KMS-11 (cell line): ENCODE measurements at regions not wholly inside any gene's neighbourhood (a gene's known extent, or its start where the extent isn't known, plus 50 kb on each side); places are given as distances from the start of the nearest gene placed in this dataset.

Source experiments
- H2AFZ ChIP-seq: fragments of 200-600 bp; sonication (generic); 2 replicates; pipeline ENCODE4 v1.6.1; 2016; ENCODE audit warnings: antibody characterized with exemption, mixed run types, low read depth
- H3K27ac ChIP-seq: fragments of 200-600 bp; sonication (generic); 2 replicates; pipeline ENCODE4 v1.6.1; 2016; ENCODE audit warnings: mild to moderate bottlenecking, mixed run types
- H3K27me3 ChIP-seq: fragments of 200-600 bp; sonication (generic); 2 replicates; pipeline ENCODE4 v1.6.1; 2017; ENCODE audit warnings: mild to moderate bottlenecking, low read depth, mixed run types, moderate library complexity; ENCODE audit not compliant: insufficient read depth
- H3K36me3 ChIP-seq: fragments of 200-600 bp; sonication (generic); 2 replicates; pipeline ENCODE4 v1.6.1; 2017; ENCODE audit warnings: mild to moderate bottlenecking, mixed run types; ENCODE audit not compliant: insufficient read depth
- H3K4me1 ChIP-seq: fragments of 200-600 bp; sonication (generic); 2 replicates; pipeline ENCODE4 v1.6.1; 2016; ENCODE audit warnings: mild to moderate bottlenecking, low read depth, mixed run types; ENCODE audit not compliant: poor library complexity, severe bottlenecking
- H3K4me2 ChIP-seq: fragments of 200-600 bp; sonication (generic); 2 replicates; pipeline ENCODE4 v1.7.0; 2016; ENCODE audit warnings: mild to moderate bottlenecking, mixed run types
- H3K4me3 ChIP-seq: fragments of 200-600 bp; sonication (generic); IDR thresholded peaks from 2 replicates; pipeline ENCODE4 v1.6.1; 2017; ENCODE audit warnings: low read depth, low read length, mixed read lengths; ENCODE audit not compliant: insufficient read depth
- H3K79me2 ChIP-seq: fragments of 200-600 bp; sonication (generic); 2 replicates; pipeline ENCODE4 v1.6.1; 2016; ENCODE audit warnings: low read depth, mixed run types; ENCODE audit not compliant: insufficient read depth
- H3K9ac ChIP-seq: fragments of 200-600 bp; sonication (generic); 2 replicates; pipeline ENCODE4 v1.6.1; 2016; ENCODE audit warnings: mild to moderate bottlenecking, mixed run types
- H4K20me1 ChIP-seq: fragments of 200-600 bp; sonication (generic); 2 replicates; pipeline ENCODE4 v1.6.1; 2016; ENCODE audit warnings: mild to moderate bottlenecking, mixed run types; ENCODE audit not compliant: insufficient read depth
- TF ChIP-seq, protein P1 (sequence below): fragments of 200-600 bp; sonication (generic); conservative IDR thresholded peaks from 2 replicates; pipeline ENCODE4 v1.6.1; 2017; ENCODE audit warnings: low read depth, mild to moderate bottlenecking, antibody characterized with exemption, low read length, moderate library complexity, mixed read lengths

DNA sequence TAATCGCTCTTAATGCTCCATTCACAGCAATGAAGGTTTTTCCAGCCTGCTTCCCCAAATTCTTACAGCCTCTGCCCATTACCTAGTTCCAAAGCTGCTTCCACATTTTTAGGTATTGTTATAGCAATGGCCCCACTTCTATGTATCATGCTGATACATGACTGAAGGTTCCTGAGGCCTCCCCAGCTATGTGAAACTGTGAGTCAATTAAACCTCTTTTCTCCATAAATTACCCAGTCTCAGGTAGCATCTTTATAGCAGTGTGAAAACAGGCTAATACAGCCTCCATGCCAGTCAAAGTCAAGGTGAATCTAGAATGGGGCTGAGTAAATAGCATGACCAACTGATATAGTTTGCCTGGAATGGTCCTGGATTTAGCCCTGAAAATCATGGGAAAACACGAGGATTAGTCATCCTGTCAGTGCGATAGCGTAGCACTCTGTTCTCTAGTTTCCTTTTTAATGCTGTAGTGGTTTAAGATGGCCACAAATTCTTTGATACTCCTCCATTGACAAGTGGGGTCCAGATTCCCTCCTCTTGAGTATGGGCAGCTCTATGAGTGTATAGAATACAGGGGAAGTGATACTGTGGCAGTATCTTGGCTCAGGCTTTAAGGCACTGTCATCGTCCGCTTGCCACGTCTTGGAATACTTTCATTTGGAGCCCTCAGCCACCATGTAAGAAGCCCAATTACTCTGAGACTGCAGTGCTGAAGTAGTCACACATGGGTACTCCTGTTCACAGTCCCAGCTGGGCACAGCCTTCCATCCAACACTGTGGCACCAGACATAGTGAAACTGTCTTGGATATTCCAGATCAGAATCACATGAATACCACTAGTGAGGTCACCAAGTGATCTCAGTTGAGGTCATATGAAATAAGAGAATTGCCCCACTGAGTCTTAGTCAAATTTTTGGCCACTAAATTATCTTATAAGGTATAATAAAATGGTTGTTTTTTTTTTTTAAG lies 94.0 kb upstream of the PLCL2 start:
- H3K27me3 ChIP-seq: no peaks in the 10 kb centered on the region
- no peaks in the 10 kb centered on the region for H3K36me3 ChIP-seq
- no peak overlapping the region for H2AFZ ChIP-seq
- H3K4me1 ChIP-seq: no peaks in the 10 kb centered on the region
- H3K27ac ChIP-seq: no peak overlapping the region
- no peaks in the 10 kb centered on the region for H4K20me1 ChIP-seq
- no peaks in the 10 kb centered on the region for H3K79me2 ChIP-seq
- no peak overlapping the region for H3K4me2 ChIP-seq
- H3K9ac ChIP-seq: no peak overlapping the region
- TF ChIP-seq, protein P1, sequence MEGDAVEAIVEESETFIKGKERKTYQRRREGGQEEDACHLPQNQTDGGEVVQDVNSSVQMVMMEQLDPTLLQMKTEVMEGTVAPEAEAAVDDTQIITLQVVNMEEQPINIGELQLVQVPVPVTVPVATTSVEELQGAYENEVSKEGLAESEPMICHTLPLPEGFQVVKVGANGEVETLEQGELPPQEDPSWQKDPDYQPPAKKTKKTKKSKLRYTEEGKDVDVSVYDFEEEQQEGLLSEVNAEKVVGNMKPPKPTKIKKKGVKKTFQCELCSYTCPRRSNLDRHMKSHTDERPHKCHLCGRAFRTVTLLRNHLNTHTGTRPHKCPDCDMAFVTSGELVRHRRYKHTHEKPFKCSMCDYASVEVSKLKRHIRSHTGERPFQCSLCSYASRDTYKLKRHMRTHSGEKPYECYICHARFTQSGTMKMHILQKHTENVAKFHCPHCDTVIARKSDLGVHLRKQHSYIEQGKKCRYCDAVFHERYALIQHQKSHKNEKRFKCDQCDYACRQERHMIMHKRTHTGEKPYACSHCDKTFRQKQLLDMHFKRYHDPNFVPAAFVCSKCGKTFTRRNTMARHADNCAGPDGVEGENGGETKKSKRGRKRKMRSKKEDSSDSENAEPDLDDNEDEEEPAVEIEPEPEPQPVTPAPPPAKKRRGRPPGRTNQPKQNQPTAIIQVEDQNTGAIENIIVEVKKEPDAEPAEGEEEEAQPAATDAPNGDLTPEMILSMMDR: no peak
- no peak overlapping the region for H3K4me3 ChIP-seq

DNA sequence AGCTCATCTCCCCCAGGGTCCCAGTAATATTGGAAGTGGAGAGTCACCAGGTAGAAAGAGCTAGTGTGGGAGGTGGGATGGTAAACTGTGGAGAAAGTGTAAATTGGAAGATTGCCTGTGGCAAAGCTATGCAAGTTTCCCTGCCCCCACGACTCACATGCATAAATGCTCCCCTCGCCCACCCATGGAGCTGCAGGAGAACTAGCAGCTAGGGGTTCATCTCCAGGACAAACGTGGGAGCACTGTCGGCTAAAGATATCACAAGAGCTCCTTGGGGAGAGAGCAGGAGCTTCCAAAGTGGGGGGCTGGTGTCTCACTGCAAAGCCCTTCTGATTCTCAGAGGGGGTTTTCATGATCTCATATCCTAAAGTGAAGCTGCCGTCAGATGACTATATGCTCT lies 91.4 kb upstream of the PLCL2 start:
- TF ChIP-seq, protein P1: no peak
- Histone ChIP-seq H3K27ac (no peak overlapping the region), H3K79me2 (no peaks in the 10 kb centered on the region), H3K9ac (no peak overlapping the region), H2AFZ (no peak overlapping the region), H3K4me3 (no peak overlapping the region), H4K20me1 (no peaks in the 10 kb centered on the region), H3K36me3 (no peaks in the 10 kb centered on the region), H3K4me1 (no peaks in the 10 kb centered on the region), H3K27me3 (no peaks in the 10 kb centered on the region), H3K4me2 (no peak overlapping the region)

DNA sequence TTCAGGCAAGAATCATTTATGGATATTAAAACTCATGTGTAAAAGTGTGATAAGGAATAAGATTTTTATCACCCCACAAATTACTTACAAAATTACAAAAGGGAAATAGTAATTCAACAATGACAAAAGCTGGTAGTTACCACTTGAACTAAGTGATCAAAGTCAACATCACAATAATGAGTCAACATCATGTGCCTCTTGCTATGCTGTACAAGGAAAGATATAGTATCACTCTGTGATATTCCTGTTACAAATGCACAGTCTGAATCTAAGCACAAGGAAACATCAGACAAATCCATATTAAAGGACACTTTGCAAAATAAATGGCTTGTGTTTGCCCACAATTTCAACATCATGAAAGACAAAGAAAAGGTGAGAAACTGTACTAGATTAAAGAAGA lies 90.5 kb upstream of the PLCL2 start:
- H4K20me1 ChIP-seq: no peaks in the 10 kb centered on the region
- H3K27me3 ChIP-seq: no peaks in the 10 kb centered on the region
- no peak overlapping the region for H3K9ac ChIP-seq
- H3K4me2 ChIP-seq: no peak overlapping the region
- no peak overlapping the region for H3K4me3 ChIP-seq
- no peaks in the 10 kb centered on the region for H3K36me3 ChIP-seq
- no peak overlapping the region for H3K27ac ChIP-seq
- no peaks in the 10 kb centered on the region for H3K79me2 ChIP-seq
- no peak overlapping the region for H2AFZ ChIP-seq
- H3K4me1 ChIP-seq: no peaks in the 10 kb centered on the region
- TF ChIP-seq, protein P1: no peak

DNA sequence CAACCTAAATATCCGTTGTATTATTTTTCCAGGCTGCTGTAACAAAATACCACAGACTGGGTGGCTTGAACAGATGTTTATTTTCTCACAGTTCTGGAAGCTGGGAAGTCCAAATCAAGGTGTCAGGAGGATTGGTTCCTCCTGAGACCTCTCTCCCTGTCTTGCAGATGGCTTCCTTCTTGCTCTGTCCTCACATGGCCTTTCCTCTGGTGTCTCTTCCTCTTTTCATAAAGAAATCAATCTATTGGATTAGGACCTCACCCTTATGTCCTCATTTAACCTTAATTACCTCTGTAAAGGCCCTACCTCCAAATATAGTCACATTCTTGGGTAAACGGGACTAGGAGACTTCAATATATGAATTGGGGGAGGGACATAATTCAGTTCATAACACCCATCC lies 89.2 kb upstream of the PLCL2 start:
- no peak overlapping the region for H3K27ac ChIP-seq
- no peak overlapping the region for H3K4me2 ChIP-seq
- H3K79me2 ChIP-seq: no peaks in the 10 kb centered on the region
- no peak overlapping the region for H2AFZ ChIP-seq
- H3K9ac ChIP-seq: no peak overlapping the region
- no peaks in the 10 kb centered on the region for H3K36me3 ChIP-seq
- H4K20me1 ChIP-seq: no peaks in the 10 kb centered on the region
- no peaks in the 10 kb centered on the region for H3K27me3 ChIP-seq
- no peak overlapping the region for H3K4me3 ChIP-seq
- peaks cover 1% of the 10 kb centered on the region for H3K4me1 ChIP-seq
- TF ChIP-seq, protein P1: no peak
